IMR-90 (cell line): ENCODE measurements at regions not wholly inside any gene's neighbourhood (a gene's known extent, or its start where the extent isn't known, plus 50 kb on each side); places are given as distances from the start of the nearest gene placed in this dataset.

Experiments used
- BHLHE40 ChIP-seq: fragments of 150-350 bp; IDR thresholded peaks from 2 replicates; pipeline ENCODE4 v1.6.1; 2016; ENCODE audit warnings: mild to moderate bottlenecking, low read depth, low read length
- CTCF ChIP-seq: conservative IDR thresholded peaks from 2 replicates; pipeline ENCODE4 v1.5.1; 2012; ENCODE audit warnings: mild to moderate bottlenecking, low read depth, low read length, improper control_type of control experiment
- MAFK ChIP-seq: IDR thresholded peaks from 2 replicates; pipeline ENCODE4 v1.6.1; 2012; ENCODE audit warnings: low read depth, low read length, improper control_type of control experiment
- MAZ ChIP-seq: IDR thresholded peaks from 2 replicates; pipeline ENCODE4 v1.6.1; 2012; ENCODE audit warnings: low read depth, mild to moderate bottlenecking, low read length, improper control_type of control experiment, moderate library complexity, borderline replicate concordance
- POLR2A ChIP-seq: IDR thresholded peaks from 2 replicates; pipeline ENCODE4 v1.6.1; 2012; ENCODE audit warnings: mild to moderate bottlenecking, low read depth, low read length
- RAD21 ChIP-seq: IDR thresholded peaks from 2 replicates; pipeline ENCODE4 v1.6.1; 2012; ENCODE audit warnings: low read length, improper control_type of control experiment
- RFX5 ChIP-seq: IDR thresholded peaks from 2 replicates; pipeline ENCODE4 v1.8.0; 2012; ENCODE audit warnings: low read depth, mild to moderate bottlenecking, low read length, moderate library complexity

GRCh38 chr2:81043681-81044080, 739.1 kb upstream of the LRRTM1 start:
- TF ChIP-seq POLR2A = no peak
- TF ChIP-seq CTCF = no peak
- TF ChIP-seq RFX5 = no peak
- no peak for TF ChIP-seq RAD21
- no peak for TF ChIP-seq MAFK
- no peak for TF ChIP-seq BHLHE40
- TF ChIP-seq MAZ = no peak
